HG02642 (cell line): ENCODE measurements at regions not wholly inside any gene's neighbourhood (a gene's known extent, or its start where the extent isn't known, plus 50 kb on each side); places are given as distances from the start of the nearest gene placed in this dataset.

Source experiments
- ATAC-seq: cut with Tn5 transposase; IDR thresholded peaks from one replicate; pipeline ENCODE4 v1.9.1; 2021; ENCODE audit warnings: mild to moderate bottlenecking; ENCODE audit not compliant: unreplicated experiment, poor library complexity

DNA sequence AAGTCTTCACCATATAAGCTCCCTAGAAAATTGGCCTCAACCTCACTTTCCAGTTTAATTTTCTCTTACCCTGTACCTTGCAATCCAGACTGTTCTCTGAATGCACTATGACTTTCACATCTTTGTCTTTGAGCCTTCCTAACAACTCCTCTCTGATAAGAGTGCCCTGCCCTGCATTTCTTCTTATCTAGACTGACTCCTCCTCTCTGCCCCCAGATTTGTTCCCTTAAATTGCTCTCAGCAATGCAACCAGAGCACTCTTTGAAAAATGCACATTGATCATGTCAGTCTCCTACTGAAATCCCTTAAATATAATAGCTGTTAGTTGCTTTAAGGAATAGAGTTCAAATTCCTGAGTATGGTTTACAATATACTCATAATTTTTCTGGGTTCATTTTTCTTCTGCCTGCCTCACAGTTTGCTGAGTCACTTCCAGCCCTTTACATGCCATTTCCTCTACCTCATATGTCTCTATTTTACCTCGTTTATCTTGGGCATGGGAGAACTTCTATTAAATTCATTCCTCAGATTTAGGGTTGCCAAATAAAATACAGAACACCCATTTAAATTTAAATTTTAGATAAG is 582.7 kb upstream of the AADAT start:
- ATAC-seq, result no peak

DNA sequence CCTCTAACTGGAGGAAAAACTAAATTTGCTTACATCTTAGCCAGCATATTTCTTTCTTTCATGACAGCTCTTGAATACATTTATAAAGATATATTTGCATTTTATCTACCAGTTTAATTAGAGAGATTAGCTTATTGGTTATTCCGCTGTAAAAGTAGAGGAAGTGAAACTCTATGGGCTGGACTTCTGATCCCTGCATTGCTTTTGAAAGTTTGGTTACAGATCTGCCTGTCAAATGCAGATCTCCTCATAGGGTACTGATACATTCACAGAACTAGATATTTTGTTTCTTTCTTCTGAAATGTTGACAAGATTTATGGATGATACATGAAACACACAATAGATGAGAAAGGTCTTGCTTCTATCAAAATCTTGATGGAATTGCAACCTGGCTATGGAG is 581.4 kb upstream of the AADAT start:
- ATAC-seq, result no peak

DNA sequence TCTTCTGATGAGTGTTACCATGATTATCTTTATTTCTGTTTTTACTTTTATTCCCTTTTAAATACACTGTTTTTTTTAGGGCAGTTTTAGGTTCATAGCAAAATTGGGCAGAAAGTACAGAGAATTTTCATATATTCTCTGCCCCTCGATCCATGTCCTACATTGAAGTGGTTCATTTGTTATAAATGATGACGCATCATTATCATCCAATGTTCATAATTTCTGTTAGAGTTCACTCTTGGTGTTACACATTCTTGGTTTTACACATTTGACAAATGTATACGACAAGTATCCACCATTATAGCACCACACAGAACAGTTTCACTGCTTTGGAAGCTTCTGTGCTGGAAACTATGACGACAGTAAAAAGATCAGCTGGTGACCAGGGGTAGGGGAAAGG is 578.1 kb upstream of the AADAT start:
- ATAC-seq, result no peak

DNA sequence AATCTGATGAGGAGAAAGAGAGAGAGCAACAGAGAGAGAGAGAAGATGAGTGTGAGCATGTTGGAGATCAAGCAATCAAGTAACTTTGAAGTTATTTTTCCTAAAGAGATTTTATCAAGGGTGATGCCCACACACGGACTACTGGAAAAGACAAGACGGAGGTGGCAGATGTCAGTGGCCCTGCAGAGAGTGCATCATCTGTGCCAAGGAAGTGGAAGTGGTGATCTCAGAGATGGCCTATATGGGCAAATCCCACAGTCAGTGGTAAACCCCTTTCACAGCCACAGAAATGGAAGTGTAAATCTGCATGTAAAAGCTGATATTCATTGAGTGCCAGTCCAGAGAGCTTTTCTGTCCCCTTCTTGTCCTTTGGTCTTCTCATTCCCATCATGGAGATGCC is 577.2 kb upstream of the AADAT start:
- no peak for ATAC-seq

DNA sequence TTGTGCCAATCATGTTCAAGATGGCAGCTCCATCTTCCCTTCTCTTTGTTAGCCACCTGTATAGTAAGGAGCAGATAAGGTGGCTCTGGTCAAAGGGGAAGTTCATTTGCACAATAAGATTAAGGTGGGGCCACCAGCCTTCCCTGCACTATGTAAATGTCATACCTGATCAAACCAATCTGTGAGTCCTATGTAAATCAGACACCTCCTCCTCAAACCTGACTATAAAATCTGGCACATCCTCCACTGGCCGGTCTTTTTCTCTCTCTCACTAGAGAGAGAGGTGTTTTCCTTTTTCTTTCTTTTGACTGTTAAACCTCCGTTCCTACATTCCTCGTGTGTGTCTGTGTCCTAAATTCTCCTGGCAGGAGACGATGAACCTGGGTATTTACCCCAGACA is 572.5 kb upstream of the AADAT start:
- no peak for ATAC-seq

DNA sequence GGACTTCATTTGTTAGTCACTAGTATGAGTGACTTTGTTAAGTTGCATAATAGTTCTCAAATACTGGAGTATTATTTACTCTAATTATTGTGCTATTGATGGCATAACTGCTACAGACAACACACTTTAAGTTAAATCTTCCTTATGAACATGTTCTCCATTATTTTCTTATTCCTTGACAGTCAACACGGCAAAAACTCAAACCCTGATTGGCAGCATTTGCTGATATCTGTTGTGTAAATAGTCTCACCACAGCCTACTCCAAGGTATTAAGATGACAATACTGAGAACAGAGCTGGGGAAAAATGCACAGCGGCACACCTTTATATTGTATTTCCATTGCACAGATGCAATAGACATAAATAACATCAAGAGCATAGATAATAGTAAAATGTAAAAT is 568.0 kb upstream of the AADAT start:
- no peak for ATAC-seq

DNA sequence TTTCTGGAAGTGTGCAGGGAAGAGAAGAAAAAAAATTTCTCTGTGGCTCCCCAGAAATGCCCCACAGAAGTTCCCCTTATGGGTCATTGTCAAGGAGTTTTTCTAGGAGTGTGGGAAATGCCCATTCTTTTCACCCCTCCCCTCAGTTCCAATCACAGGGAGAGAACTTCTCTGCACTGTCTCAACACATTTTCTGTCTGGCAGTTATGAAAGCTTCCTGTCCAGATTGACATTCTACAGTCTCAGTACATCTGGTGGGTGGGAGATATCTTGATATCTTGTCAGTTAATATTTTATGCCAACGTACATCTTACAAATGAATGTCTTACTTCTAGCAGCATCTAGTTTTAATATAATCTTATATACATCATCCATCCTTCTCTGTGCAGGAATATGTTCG is 566.8 kb upstream of the AADAT start:
- ATAC-seq, result no peak

DNA sequence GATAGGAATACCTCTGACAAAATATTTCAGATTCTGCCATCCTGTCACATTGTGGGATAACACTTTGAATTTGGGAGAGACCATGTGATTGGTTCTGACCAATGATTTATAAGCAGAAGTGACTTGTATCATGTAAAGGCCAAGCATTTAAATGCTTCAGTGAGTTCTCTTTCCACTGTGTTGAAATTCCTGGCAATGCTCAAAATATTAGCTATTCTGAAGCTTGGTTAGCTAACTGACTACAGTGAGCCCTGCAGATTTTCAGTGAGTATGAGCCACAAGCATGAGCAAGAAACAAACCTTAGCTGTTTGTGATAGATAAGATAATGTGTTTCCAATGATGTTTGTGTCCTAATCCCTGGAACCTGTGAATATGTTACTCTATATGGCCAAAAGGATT is 562.8 kb upstream of the AADAT start:
- no peak for ATAC-seq

DNA sequence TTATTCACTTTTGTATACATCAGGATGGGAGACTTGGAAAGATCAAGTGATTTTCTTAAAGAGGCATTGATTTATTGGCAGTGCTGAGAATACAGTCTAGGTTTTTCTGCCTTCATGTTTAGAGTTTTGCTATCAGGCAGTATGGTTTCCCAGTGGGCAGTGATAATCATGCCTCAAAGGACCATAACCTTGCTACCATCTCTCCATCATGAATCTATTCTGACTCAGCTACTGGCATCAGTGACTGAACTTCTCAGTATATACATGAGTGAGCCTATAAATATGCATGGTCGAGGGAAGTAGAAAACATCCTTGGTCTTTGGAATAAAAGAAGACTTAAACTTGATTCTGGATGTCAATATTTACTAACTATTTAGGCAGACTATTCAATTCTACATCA is 562.0 kb upstream of the AADAT start:
- ATAC-seq, result no peak

DNA sequence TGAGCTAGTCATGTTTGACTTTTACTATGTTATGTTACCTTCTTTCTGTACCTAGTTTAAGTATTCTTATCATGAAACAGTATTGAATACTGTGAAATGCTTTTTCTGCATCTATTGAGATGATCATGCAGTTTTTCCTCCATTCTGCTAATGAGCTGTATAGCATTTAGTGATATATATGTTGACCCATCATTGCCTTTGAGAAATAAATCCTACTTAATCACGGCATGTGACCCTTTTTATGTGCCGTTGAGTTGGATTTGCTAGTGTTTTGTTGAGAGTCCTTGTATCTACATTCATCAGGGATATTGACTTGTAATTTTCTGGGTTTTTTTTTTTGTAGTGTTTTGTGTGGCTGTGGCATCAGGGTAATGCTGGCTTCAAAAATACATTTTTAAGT is 537.7 kb upstream of the AADAT start:
- ATAC-seq, result no peak

DNA sequence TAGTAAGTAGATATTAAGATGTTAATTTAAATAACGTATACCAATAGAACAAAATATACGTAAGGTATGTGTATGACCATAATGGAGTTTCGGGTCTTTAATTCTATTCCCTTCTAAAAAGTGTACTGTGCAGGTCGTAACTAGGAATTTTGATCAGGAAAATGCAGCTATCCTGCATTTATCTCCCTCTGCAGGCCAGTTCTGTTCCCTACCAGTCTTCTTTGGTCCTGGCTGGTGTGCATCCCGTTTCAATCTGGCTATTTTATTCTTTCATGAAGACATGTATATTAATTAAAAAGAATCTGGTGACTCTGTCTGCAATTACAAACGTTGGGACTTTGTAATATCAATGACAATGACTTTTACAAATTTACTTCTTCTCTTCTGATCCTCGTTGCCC is 534.1 kb upstream of the AADAT start:
- no peak for ATAC-seq

DNA sequence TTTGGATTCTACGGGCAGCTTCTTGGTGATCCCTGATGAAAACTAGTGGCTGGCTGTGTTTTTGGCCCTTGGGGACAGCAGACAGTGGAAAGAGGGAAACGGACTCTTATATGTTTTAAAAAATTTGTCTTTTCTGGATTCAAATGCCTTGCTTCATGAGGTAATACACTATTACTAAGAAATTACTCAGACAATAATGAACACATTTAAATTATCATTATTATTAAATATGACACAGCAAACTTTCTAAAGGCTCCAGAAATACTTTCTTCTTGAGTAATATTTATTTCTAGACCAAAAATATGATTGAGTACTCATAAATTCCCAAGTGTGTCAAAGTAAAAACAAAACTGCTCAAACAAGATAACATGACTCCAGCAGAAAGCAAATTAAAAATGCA is 520.7 kb upstream of the AADAT start:
- no peak for ATAC-seq

DNA sequence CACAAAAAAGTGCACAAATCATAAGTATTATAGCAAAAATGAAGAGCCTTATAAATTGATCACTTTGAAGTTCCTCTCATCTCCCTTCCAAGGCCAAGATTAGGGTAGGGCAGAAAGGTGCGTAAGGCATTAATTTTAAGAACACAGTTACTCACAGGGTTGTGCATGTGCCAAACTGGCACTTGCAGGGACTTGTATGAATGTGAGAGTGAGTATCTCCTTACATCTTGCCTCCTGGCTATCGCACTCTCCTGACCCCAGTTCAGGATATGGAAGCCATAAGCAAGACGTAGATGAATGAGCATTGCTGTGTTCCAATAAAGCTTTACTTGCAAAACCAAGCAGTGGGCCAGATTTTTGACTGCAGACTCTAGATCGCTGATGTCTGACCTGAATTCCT is 510.1 kb upstream of the AADAT start:
- ATAC-seq, result no peak

DNA sequence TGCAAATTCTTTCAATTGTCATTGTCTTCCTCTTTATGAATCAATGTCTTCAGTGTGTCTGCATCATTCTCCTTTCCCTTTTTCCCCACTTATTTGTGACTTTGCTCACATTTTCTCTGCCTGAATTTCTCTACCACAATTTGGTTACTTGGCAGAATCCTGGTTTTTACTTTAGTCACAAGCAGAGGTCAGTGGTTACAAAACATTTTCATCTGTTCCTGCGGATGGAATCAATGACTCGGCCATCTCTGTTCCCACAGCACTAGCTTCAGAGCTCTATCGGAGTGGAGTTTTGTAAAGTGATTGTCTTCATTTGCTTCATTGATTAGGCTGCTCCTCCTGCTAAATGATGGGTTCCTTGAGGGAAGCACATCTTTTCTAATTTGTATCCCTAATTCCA is 501.3 kb upstream of the AADAT start:
- ATAC-seq, result no peak

DNA sequence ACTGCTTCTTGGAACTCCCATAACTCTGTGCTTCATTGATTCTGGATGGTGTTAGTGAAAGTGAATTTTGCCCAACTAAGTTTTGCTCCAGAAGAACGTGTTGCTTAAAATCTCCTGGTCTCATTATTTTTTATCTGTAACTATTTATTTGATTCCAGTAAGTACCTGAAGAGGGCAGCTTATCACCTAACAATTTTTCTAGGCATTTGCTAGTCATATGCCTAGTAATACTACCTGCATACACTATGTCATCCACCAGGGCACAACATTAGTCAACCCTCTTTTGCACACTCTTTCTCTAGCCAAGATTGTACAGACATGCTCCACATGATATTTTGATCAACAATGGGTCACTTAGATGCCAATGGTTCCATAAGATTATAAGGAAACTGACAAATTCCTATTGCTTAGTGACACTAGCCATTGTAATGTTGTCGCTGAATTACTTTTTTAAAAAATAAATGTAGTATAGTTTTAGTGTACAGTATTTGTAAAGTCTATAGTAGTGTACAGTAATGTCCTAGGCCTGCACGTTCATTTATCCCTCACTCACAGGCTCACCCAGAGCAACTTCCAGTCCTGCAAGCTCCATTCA is 499.9 kb upstream of the AADAT start:
- peak; percentile 87 for ATAC-seq

DNA sequence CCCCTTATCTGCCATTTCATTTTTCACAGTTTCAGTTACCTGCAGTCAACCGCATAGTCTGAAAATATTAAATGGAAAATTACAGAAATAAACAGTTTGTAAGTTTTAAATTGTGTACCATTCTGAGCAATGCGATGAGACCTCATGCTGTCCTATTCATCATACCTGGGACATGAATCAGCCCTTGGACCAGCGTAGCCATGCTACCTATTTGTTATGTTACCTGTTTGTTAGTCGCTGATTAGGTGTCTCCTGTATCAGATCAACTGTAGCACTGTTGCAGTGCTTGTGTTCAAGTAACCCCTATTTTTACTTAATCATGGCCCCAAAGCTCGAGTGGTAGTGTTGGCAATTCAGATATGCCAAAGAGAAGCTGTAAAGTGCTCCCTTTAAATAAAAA is 492.2 kb upstream of the AADAT start:
- no peak for ATAC-seq

DNA sequence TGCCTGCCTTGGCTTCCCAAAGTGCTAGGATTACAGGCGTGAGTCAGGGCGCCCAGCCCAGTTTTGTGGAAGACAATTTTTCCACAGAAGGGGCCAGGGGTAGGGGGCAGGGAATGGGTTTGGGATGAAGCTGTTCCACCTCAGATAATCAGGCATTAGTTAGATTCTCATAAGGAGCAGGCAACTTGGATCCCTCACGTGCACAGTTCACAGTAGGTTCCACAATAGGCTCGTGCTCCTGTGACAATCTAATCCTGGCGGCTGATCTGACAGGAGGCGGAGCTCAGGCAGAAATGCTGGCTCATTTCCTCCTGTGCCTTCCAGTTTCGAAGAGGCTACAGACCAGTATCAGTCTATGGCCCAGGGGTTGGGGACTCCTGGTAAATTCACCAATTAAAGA is 491.6 kb upstream of the AADAT start:
- no peak for ATAC-seq

DNA sequence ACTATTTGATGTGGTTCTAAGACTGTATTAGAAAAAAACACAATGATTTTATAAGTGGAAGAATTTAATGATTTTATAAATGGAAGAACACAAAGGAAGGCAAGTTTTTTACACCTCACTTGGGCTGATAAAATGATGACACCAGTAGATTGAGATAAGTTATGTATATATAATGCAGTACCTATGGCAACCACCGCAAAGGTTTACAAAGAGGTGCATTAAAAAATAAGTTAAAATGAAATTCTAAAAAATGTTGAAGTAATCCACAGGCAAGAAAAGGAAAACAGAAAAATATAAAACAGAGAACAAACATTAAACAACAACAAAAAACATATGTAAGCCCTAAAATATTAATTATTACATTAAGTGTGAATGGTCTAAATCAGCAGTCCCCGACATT is 490.9 kb upstream of the AADAT start:
- ATAC-seq, result no peak

DNA sequence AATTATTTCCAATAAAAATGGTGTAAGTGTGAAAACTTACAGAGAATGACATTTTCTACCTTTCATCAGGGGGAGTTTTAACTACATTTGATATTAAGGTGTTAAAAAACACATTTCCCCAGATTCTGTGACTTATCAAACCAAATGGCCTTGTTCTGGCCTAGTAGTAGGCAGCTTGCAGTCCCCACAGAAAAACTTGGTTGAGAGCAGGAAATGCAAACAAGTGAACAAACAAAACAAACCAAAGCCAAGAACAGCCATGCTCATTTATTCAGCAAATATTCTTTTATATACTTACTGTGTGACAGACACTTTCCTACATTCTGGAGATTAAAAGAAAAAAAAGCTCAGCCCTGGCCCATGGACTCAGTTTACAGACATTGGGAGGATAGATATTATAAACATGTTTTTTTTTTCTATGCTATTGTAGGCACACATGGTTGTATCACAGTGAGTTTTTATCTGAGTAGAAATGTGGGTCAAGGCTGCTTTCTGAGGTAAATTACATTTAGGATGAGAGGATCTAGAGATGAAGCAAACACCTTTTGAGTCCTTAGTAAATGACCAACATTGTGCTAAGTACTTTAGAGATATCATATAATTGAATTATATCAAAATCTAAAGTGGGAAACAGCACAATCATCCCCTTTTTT is 449.2 kb upstream of the AADAT start:
- no peak for ATAC-seq

DNA sequence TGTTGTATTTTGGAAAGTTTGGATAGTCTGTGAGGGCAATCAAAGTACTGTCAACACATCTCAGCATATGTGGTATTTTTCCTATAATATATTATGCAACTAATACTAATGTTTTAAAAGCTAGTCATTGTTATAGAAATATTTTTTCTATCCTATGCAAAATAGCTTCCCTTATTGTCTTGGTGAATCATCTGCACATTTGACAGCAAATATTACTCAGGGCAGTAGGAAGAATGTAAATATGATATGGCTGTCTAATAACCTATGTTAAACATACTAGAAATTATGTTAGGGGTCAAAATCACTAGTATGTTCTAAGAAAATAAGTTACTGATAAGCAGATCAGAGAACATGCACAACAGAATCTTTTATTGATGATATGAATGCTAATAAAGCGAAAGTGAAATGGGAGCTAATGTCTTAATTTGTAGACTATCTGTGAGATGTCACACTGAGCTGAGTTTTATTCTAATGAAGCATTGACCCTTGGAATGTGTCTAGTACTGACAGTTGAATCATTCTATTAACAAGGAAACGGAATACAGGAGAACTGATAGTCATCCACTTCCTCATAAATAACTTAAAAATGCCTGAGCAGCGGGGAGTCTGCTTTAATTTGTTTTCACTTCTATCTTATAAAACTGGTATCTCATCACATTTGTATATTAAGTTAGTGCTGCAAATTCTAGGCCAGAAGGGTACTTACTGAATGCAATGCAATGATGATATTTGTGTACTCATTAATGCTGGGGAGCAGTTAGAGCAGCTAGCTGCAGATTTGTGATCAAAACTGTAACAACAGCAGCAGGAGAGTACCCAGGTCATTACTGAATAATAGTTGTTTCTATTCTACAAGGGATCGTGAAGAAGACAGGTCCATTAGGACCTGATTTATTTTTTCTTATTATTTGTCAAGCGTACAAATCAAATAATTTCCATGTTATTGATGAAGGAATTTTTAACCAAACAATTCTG is 440.3 kb upstream of the AADAT start:
- ATAC-seq, result no peak

DNA sequence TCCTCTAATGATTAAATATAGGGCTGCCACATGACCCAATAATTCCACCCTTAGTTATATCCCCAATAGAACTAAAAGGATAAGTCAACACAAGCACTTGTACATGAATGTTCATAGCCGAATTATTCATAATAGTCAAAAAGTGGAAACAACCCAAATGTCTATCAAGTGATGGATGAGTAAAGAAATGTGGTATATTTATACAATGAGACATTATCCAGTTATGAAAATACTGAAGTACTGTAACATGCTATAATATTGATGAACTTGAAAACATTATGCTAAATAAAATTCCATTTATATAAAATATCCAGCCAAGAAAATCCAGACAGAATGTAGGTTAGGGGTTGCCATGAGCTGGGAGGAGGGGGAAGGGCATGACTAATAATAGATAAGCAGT is 436.7 kb upstream of the AADAT start:
- no peak for ATAC-seq
